ENCODE measurements at regions not wholly inside any gene's neighbourhood (a gene's known extent, or its start where the extent isn't known, plus 50 kb on each side); places are given as distances from the start of the nearest gene placed in this dataset.

DNA sequence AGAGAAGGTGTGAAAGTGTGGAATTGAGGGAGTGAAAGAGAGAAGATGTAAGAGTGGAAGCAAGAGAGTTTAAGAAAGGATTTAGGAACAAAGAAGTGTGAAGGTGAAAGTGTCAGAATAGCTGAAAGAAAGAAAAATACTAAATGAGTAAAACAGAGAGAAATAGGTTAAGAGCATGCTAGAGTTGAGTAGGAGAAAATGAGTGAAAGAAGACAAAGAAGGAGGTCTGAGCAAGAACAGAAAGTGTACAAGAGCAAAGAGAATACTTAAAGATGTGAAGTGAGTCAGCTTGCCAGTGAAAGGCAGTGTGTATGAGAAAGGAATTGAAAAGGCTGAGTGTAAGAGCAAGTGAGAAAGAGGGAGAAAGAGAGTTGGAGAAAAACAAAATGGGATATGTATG lies 348.8 kb upstream of the BCHE start:
- TF ChIP-seq, protein P1, sequence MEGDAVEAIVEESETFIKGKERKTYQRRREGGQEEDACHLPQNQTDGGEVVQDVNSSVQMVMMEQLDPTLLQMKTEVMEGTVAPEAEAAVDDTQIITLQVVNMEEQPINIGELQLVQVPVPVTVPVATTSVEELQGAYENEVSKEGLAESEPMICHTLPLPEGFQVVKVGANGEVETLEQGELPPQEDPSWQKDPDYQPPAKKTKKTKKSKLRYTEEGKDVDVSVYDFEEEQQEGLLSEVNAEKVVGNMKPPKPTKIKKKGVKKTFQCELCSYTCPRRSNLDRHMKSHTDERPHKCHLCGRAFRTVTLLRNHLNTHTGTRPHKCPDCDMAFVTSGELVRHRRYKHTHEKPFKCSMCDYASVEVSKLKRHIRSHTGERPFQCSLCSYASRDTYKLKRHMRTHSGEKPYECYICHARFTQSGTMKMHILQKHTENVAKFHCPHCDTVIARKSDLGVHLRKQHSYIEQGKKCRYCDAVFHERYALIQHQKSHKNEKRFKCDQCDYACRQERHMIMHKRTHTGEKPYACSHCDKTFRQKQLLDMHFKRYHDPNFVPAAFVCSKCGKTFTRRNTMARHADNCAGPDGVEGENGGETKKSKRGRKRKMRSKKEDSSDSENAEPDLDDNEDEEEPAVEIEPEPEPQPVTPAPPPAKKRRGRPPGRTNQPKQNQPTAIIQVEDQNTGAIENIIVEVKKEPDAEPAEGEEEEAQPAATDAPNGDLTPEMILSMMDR (conservative IDR thresholded peaks at IDR 0.05; ENCODE audit: low read depth, low read length) = no peak
- TF ChIP-seq EZH2 (IDR thresholded peaks at IDR 0.05; ENCODE audit: low read length, unreplicated experiment) = no peak
- no peak for TF ChIP-seq EZH2phosphoT487 (IDR thresholded peaks at IDR 0.05; ENCODE audit: borderline replicate concordance, low read length)
